ENCODE measurements at regions not wholly inside any gene's neighbourhood (a gene's known extent, or its start where the extent isn't known, plus 50 kb on each side); places are given as distances from the start of the nearest gene placed in this dataset.

- TF ChIP-seq, protein P1, sequence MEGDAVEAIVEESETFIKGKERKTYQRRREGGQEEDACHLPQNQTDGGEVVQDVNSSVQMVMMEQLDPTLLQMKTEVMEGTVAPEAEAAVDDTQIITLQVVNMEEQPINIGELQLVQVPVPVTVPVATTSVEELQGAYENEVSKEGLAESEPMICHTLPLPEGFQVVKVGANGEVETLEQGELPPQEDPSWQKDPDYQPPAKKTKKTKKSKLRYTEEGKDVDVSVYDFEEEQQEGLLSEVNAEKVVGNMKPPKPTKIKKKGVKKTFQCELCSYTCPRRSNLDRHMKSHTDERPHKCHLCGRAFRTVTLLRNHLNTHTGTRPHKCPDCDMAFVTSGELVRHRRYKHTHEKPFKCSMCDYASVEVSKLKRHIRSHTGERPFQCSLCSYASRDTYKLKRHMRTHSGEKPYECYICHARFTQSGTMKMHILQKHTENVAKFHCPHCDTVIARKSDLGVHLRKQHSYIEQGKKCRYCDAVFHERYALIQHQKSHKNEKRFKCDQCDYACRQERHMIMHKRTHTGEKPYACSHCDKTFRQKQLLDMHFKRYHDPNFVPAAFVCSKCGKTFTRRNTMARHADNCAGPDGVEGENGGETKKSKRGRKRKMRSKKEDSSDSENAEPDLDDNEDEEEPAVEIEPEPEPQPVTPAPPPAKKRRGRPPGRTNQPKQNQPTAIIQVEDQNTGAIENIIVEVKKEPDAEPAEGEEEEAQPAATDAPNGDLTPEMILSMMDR (conservative IDR thresholded peaks at IDR 0.05; ENCODE audit: low read length) = no peak
- H3K4me3 ChIP-seq (ENCODE audit: low read length) = no peak overlapping the region
- DNase-seq (ENCODE audit: low read depth) = no peak
These were observed 238.1 kb upstream of the SGO1 start for GRCh38 chr3:20424086-20424485.

- H3K4me3 ChIP-seq (ENCODE audit: low read length) = no peak overlapping the region
- TF ChIP-seq, protein P1 (conservative IDR thresholded peaks at IDR 0.05; ENCODE audit: low read length) = no peak
- DNase-seq (ENCODE audit: low read depth) = no peak
These were observed 236.4 kb upstream of the SGO1 start for GRCh38 chr3:20422391-20422790.

DNA sequence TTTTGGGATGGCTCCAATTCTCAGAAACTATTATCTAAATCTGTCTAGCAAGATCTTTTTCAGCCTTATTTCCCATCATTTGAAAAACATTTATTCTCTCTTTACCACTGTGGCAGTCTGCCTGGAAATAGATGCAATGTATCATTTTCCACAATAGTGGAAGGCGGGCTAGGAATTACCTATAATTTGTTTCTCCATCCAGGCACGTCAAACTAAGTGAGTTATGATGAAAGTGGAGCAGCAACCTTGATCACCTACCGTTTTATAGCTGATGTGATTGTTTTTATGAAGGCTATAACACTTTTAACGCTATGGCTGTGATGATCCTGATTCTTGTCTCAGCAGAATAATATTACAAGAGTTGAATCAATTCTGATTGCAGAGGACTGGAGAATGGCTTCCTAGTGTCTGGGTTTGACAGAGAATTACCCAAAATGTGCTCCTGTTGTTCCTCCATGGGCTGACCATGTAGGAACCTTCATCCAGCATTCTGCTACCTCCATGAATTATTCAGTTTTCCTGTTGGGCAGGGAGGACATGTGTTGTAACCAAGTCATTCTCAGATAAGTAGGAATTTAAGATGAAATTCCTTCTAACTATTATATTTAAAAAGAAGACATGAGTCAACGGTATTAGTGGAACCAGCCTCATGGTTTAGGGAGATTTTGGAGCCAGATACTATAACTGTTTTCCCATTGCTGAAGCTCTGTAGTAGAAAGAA is 231.5 kb upstream of the SGO1 start:
- TF ChIP-seq, protein P1 (conservative IDR thresholded peaks at IDR 0.05; ENCODE audit: low read length) = no peak
- no peak overlapping the region for H3K4me3 ChIP-seq (ENCODE audit: low read length)
- DNase-seq (ENCODE audit: low read depth) = no peak

DNA sequence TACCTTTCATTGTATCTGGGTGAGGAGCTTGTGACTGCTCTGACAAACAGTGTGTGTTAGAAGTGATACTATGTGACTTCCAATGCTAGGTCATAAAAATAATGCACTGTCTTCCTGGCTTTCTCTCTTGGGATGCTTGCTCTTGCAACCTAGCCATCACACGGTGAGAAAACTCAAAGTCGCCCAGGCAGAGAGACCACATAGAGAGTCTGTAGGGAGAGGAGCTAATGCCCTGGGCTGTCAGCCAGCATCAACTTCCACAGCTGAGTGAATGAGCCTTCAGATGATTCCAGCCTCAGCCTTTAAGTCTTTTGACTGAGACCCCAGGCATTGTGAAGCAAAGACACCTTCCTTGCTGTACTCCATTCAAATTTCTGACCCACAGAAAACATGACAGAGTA is 220.6 kb upstream of the SGO1 start:
- DNase-seq (ENCODE audit: low read depth) = no peak
- TF ChIP-seq, protein P1 (conservative IDR thresholded peaks at IDR 0.05; ENCODE audit: low read length) = no peak
- no peak overlapping the region for H3K4me3 ChIP-seq (ENCODE audit: low read length)

DNA sequence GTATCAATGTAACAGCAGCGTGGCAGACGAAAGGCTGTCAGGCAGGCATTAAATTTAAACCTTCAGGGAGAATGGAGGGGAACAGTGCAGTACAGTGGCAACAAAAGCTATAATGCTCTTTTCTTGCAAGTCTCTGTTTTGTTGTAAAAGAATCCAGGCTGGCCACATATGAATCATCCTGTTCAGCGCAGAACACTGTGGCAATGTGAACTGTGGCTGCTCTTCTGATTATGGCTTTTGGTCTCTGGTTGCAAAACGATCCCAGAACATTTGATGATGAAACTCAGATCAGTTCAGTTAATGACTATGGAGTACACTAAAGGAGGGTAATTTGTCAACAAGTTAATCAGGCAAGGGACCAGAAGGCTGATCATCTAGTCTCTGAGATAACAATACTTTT is 219.7 kb upstream of the SGO1 start:
- TF ChIP-seq, protein P1 (conservative IDR thresholded peaks at IDR 0.05; ENCODE audit: low read length) = no peak
- peak; percentile 65 for DNase-seq (ENCODE audit: low read depth)
- H3K4me3 ChIP-seq (ENCODE audit: low read length) = no peak overlapping the region

DNA sequence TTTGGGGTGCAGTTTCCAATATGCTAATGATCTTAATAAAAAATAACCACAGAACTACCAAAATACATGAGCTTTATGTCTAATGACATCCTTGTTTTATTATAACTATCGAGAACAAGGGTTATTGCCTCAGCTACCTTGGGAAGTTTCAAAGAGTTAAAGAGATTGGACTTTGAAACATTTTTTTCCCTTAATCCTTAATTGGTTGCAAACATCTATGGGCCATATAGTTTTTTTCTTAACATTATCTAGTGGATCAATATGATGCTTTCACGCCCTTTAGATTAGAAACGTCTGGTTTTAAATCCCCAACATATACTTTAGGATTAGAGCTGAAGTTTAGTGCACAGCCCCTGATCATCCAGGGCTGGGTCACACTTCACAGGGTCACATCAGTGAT is 219.2 kb upstream of the SGO1 start:
- DNase-seq (ENCODE audit: low read depth) = no peak
- H3K4me3 ChIP-seq (ENCODE audit: low read length) = no peak overlapping the region
- TF ChIP-seq, protein P1 (conservative IDR thresholded peaks at IDR 0.05; ENCODE audit: low read length) = no peak

DNA sequence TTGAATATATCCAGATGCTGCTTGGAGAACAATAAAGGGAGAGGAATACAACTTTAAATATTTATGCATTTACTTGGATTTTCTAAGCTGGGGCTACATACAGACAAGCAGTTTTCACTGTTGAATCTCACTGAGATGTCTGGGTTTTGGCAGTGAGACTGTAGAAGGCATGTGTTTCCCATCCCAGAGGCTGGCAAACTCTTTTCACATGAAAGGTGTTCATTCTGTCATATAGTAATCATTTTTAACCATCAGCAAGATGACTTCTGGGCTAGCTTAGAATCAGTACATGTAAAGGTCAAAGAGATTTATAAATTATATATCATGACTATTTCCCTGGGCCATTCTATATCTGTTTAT is 218.7 kb upstream of the SGO1 start:
- TF ChIP-seq, protein P1 (conservative IDR thresholded peaks at IDR 0.05; ENCODE audit: low read length) = no peak
- no peak for DNase-seq (ENCODE audit: low read depth)
- H3K4me3 ChIP-seq (ENCODE audit: low read length) = no peak overlapping the region

All from AG10803 (cell line).